ENCODE measurements at regions not wholly inside any gene's neighbourhood (a gene's known extent, or its start where the extent isn't known, plus 50 kb on each side); places are given as distances from the start of the nearest gene placed in this dataset.
"Not testable (repeated sequence)": the region's sequence is repeated elsewhere in the genome, so short reads cannot be mapped to it uniquely, and the experiment has no call there.

GRCh38 chr5:58183078-58183785 lies 276.7 kb downstream of the PLK2 start:
- DNase-seq, result no peak
- Histone ChIP-seq H3K27ac (no peak overlapping the region), H3K4me3 (no peak overlapping the region), H3K36me3 (no peaks in the 10 kb centered on the region), H3K4me1 (peaks cover 0 to 35% (median 12%) of the 10 kb centered on the region in 4 donors), H3K9me3 (no peaks in the 10 kb centered on the region), H3K27me3 (no peaks in the 10 kb centered on the region)
- intact Hi-C loops (cut with DNase I; ENCODE audit: low total_unique reads), result no loop called here
- TF ChIP-seq CTCF (IDR thresholded peaks at IDR 0.05), result no peak

- no peak overlapping the region for H3K27ac ChIP-seq
- H3K9me3 ChIP-seq, result no peaks in the 10 kb centered on the region
- H3K36me3 ChIP-seq, result no peaks in the 10 kb centered on the region
- H3K4me1 ChIP-seq, result peaks cover 0 to 34% (median 10%) of the 10 kb centered on the region in 4 donors
- H3K4me3 ChIP-seq, result no peak overlapping the region
- no peaks in the 10 kb centered on the region for H3K27me3 ChIP-seq
- intact Hi-C loops (cut with DNase I; ENCODE audit: low total_unique reads), result no loop called here
- no peak for DNase-seq
- TF ChIP-seq CTCF (IDR thresholded peaks at IDR 0.05), result no peak
Measured at GRCh38 chr5:58182287-58182841, 277.5 kb downstream of the PLK2 start.

- Histone ChIP-seq H3K9me3 (no peaks in the 10 kb centered on the region), H3K36me3 (no peaks in the 10 kb centered on the region), H3K4me3 (no peak overlapping the region), H3K4me1 (peaks cover 0 to 34% (median 10%) of the 10 kb centered on the region in 4 donors), H3K27me3 (no peaks in the 10 kb centered on the region), H3K27ac (no peak overlapping the region)
- intact Hi-C loops (cut with DNase I; ENCODE audit: low total_unique reads), result no loop called here
- no peak for DNase-seq
- TF ChIP-seq CTCF (IDR thresholded peaks at IDR 0.05), result no peak
Measured at GRCh38 chr5:58181578-58182286, 278.2 kb downstream of the PLK2 start.

- no peak overlapping the region for H3K27ac ChIP-seq
- H3K9me3 ChIP-seq, result no peaks in the 10 kb centered on the region
- TF ChIP-seq CTCF (IDR thresholded peaks at IDR 0.05), result no peak
- H3K27me3 ChIP-seq, result no peaks in the 10 kb centered on the region
- no peaks in the 10 kb centered on the region for H3K4me1 ChIP-seq
- no peak for DNase-seq
- intact Hi-C loops (cut with DNase I; ENCODE audit: low total_unique reads), result no loop called here
- no peak overlapping the region for H3K4me3 ChIP-seq
- H3K36me3 ChIP-seq, result no peaks in the 10 kb centered on the region
Measured at GRCh38 chr5:58172946-58173345, 286.9 kb downstream of the PLK2 start.

- intact Hi-C loops (cut with DNase I; ENCODE audit: low total_unique reads), result no loop called here
- no peak overlapping the region for H3K4me3 ChIP-seq
- DNase-seq, result no peak
- H3K27ac ChIP-seq, result no peak overlapping the region
- H3K9me3 ChIP-seq, result no peaks in the 10 kb centered on the region
- H3K4me1 ChIP-seq, result no peaks in the 10 kb centered on the region
- H3K27me3 ChIP-seq, result no peaks in the 10 kb centered on the region
- no peak for TF ChIP-seq CTCF (IDR thresholded peaks at IDR 0.05)
- no peaks in the 10 kb centered on the region for H3K36me3 ChIP-seq
Measured at GRCh38 chr5:58165152-58165551, 294.7 kb downstream of the PLK2 start.

- DNase-seq; intact Hi-C loops (cut with DNase I; ENCODE audit: low total_unique reads): not testable (repeated sequence)
Measured at GRCh38 chr5:58161889-58162288, 298.0 kb downstream of the PLK2 start.

More at GRCh38 chr5:58161889-58162288, 298.0 kb downstream of the PLK2 start:
- not testable (repeated sequence) for H3K36me3 ChIP-seq, H3K27me3 ChIP-seq, H3K9me3 ChIP-seq, H3K4me1 ChIP-seq, H3K4me3 ChIP-seq, H3K27ac ChIP-seq

Measured in tibial artery (tissue), 4 donors.